G401 (cell line): ENCODE measurements at regions not wholly inside any gene's neighbourhood (a gene's known extent, or its start where the extent isn't known, plus 50 kb on each side); places are given as distances from the start of the nearest gene placed in this dataset.
"Not testable (repeated sequence)": the region's sequence is repeated elsewhere in the genome, so short reads cannot be mapped to it uniquely, and the experiment has no call there.

Source experiments
- DNase-seq: peaks from one replicate; pipeline ENCODE4 v3.0.0-alpha.2; 2015; ENCODE audit warnings: low spot score
- in situ Hi-C: cut with HindIII; loops from 2 replicates; pipeline ENCODE4 v1.10.0; 2016; ENCODE audit warnings: low sequenced_read_pairs, mixed read lengths

DNA sequence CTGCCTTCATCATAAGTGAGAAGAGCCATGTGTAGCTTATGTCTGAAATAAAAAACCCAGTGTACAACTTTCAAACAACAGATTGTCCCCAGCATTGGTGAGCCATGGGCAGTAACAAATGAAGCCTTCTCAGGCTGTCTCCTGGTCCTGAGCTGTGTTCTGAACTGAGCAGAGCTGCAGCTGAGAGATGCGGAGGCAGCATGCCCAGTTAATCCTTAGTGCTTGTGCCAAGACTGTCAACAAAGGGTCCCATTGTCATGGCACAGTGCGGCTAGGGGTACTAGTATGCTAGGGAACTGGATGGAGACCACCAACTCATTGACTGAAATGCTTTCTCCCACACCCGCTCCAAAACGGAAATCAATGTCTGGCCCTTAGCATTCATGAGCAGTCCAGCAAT, 154.3 kb downstream of the RMST start:
- in situ Hi-C loops: no loop called here
- peak; percentile 30 for DNase-seq

DNA sequence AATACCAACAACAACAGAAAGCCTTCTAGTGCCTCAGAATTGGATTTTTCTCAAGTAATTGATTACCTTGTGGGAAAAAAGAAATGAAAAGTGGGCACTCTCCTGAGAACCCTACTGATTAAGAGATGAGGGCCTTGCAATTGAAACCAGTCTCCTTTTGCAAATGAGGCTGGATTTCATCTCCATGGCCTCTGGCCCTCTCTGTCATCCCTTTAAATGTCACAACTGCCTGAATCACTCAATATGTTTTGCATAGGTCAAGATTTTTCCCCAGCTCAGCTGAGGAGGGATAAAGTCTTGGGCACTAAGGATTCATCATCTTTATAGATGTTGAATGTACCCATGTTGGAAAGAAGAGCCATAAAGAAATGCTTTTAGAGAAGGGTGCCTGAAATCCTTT, 166.4 kb downstream of the RMST start:
- in situ Hi-C loops: no loop called here
- no peak for DNase-seq

DNA sequence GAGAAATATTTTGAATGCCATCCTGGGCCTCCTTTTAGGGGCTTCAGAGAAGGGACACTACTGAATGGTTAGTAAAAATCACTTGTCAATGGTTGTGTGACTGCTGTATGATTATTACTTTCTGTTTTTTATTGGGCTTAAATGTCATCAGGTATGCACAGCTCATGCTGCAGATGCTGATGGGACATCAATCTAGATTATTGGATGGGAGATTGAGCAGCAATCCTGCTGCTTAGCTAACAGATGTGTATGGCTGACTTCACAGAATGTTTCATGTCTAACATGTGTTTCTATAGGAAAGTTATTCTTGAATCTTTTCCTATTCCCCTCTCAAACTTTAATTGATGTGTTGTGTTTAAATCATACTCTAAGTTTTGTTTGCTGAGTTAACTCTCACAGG, 166.8 kb downstream of the RMST start:
- no peak for DNase-seq
- in situ Hi-C loops: no loop called here

DNA sequence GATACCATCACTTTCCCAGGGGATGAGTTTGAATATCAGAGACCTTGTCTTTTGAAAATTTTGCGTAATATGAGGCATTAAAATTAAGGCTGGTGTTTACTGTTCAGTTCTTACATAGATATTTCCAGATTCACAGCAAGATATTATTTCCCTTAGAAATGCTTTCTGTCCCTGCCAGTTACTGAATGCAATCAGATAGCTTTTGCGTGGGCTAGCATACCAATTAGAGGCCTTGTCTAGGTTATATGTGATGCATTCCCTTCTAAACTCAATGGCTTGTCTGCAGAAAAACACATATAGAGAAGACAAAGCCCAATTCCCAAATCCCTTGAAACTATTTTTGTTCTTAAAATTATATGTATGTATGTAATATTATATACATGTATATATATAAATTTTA, 167.8 kb downstream of the RMST start:
- in situ Hi-C loops: no loop called here
- no peak for DNase-seq

DNA sequence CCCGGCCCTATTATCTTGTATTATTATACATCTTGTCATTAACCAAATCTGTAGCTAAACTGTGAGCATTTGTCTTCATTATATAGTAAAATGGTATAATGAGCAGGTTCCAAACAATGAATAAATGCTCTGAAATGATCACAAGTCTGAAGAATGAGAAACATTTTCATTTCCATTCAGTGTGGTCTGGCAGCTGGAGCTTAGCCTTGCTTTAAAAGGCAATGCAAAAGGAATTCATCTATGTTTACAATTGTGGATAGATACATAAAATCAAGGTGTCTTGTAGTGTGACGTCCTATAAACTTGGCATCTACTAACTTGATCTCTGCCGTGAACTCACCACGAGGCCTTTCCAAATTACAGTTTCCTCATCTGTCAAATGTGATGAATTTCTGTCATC, 168.3 kb downstream of the RMST start:
- DNase-seq: no peak
- in situ Hi-C loops: no loop called here

DNA sequence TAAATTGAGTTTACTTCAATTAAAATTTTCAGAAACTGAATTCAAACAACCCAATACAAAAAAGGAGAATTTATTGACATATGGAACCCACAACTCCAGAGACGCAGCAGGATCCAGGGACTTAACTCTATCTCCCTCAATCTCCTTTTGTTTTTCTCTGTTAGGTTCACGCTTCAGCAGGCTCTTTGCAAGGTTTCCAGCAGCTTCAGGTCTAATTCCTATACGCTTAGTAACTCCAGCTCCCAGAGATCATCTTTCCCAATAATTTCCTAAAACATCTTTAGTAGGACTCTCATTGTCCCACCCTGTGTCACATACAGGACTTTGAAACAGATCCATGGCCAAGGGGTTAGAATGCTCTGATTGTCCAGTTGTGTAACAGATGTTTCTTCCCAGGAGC, 175.2 kb downstream of the RMST start:
- in situ Hi-C loops: no loop called here

DNA sequence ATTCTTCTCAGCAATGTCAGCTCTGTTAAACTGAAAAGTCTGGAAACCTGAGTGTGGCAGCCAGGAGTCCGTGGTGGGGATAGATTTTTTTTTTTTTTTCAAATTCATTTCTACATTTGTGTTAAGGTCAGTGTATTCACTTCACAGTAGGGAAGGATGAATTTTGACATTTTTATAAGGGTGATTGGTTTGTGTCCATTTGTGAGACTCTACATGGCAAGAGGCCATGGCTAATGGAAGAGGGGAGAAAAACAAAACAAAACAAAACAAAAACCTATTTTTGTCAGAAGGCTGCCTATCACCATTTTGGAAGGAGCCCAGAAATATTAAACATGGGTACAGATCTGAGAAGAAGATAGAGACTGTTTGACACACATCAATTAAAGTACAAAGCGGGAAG, 176.1 kb downstream of the RMST start:
- in situ Hi-C loops: no loop called here
- no peak for DNase-seq

More for the DNA sequence above, 175.2 kb downstream of the RMST start:
- DNase-seq: no peak

DNA sequence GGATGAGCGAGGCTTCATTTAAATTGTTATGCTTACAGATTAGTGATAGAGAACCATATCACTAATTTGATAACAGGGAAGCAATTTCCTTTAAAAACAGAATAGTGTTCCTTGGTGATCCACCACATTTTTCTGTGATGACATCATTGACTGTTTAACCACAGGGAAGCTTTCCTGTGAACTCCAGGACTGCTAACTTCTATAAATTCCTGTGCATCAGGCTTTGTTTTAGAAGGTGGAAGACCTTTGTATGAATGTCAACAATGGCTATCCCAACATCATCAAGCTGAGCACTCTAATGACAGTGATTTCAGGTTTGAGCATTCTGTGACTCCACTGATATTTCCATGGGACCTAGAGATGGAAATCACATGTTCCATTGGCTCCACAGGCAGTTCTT, 177.1 kb downstream of the RMST start:
- in situ Hi-C loops: no loop called here
- no peak for DNase-seq

DNA sequence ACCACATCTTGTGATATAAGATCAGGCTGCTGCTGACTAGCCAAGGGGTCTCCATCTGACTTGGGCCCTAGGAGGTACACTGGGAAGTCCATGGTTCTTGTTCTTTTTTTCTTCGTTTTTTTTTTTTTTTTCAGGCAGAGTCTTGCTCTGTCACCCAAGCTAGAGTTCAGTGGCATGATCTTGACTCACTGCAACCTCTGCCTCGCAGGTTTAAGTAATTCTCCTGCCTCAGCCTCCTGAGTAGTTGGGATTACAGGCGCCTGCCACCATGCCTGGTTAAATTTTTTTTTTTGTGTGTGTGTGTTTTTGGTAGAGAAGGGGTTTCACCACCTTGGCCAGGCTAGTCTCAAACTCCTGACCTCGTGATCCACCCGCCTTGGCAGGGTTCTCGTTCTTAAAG, 178.2 kb downstream of the RMST start:
- DNase-seq: no peak
- in situ Hi-C loops: no loop called here

DNA sequence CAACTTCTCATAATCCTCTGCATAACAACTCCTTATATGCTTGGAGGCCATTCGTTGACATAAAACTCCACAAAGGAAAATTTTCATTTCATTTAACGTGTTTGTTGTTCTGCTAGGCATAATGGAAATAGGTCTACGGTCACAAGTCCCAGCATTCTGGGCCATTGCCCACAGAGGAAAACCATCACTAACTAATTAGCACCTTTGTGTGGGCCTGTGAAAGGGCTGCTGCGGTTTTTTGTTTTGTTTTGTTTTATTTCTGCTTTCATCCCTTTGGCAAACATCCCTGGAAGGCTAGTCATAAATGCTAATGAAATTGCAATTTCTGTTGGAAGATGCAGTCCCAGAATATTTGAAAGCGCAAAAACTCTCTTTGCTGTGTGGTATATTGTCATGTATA, 180.3 kb downstream of the RMST start:
- in situ Hi-C loops: no loop called here
- DNase-seq: no peak

DNA sequence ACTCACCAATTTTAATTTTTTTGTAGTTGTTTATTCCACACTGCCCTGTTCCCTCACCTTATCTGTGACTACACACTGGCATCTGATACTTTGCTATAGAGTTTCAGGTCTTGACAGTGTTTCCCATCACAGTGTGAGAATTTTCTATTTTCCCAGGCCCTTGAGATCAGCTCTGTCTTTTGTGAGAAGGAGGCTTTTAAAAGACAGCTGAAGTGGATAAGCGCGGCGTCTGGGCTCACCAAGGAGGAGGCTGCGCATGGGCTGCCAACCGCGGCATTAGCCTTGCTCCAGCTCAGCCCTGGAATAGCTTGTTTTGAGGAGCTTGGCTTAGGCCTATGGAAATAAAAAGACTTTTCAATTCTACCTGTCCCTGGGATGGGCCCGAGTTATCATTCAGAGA, 181.3 kb downstream of the RMST start:
- DNase-seq: no peak
- in situ Hi-C loops: no loop called here

DNA sequence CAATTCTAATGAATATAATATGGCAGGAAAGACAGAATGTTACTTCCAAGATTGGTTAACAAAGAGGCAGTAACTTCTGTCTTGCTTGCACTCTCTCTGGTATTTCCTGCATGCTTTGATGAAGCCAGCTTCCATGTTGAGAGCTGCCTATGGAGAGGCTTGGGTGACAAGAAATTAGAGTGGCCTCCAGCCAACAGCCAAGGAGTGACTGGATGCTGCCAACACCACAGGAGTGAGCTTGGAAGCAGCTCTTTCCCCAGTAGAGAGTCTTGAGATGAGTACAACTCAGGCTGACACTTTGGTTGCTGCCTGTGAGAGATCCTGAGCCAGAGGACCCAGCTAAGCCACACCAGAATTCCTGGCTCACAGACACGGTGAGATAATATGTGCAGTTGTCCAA, 183.1 kb downstream of the RMST start:
- in situ Hi-C loops: no loop called here
- DNase-seq: no peak

DNA sequence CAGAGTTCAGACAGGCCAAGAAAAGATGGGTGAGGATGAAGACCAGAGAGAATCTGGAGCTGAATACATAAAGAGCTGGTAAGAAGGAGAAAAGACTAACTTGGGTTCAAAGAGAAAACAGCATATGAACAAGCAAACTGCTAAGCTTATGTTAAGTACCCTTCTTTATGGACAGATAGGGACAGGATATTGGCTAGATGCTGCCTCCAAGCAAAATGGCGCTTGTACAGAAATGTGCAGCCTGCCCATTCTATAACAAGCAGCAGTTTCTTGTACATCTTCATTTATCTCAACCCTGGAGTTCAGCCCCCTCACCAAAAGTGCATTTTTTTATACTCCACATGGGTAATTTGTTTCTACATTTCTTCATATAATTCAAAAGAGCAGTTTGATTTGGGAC, 184.5 kb downstream of the RMST start:
- DNase-seq: no peak
- in situ Hi-C loops: no loop called here

DNA sequence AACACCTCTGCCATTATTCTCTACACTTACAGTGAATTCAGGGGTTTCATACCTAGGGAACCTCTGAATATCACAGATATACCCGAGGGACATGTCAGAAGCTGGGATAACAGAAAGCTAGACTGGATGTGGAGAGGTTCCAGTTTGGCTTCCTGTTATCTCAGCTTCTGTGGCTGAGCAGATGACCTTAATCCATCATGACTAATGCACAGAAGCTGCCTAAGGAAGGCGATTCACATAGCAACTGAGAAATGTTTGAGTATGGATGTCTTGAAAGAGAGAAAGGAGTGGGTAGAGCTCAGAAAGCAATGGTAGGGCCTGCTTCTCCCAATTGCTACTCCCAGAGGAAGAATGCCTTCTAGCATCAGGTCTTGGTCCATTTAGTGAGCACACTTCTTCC, 187.6 kb downstream of the RMST start:
- in situ Hi-C loops: no loop called here
- DNase-seq: no peak

DNA sequence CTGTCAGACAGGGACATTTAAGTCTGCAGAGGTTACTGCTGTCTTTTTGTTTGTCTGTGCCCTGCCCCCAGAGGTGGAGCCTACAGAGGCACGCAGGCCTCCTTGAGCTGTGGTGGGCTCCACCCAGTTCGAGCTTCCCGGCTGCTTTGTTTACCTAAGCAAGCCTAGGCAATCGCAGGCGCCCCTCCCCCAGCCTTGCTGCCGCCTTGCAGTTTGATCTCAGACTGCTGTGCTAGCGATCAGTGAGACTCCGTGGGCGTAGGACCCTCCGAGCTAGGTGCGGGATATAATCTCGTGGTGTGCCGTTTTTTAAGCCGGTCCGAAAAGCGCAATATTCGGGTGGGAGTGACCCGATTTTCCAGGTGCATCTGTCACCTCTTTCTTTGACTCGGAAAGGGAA, 193.9 kb downstream of the RMST start:
- in situ Hi-C loops, DNase-seq: not testable (repeated sequence)

DNA sequence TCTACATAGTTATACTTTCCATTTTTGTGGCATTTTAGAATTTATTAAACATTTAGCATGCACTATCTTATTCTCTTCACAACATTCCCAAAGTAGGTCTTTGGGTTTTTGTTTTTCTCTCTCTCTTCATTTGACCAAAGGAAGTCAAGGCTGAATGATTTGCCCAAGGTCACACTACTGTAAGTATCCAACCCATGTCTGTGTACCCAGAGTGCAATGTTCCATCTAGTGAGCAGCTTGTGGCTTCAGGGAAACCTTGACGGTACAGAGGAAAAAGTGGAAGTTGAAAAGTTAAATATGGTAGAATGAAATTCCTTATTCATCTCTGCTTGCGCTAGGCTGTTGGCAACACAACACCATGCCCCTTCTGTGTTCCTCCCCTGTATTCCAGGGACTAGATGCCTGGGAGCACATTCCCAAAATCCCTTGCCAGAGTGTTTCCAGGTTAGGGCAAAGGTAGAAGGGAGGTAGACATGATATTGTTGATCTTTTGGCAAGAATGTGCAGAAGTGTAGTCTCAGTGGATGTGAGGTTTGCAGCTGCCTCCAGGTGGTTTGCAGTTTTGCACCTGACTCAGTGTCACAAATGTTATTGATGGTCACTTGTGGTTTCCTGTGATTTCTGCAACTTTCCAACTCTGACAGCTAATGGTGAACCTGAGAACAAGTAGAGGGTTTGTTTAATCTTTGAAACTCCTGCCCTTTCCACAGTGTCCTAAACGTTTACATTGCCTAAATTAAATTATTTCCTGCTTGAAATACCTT, 196.7 kb downstream of the RMST start:
- in situ Hi-C loops: no loop called here

DNA sequence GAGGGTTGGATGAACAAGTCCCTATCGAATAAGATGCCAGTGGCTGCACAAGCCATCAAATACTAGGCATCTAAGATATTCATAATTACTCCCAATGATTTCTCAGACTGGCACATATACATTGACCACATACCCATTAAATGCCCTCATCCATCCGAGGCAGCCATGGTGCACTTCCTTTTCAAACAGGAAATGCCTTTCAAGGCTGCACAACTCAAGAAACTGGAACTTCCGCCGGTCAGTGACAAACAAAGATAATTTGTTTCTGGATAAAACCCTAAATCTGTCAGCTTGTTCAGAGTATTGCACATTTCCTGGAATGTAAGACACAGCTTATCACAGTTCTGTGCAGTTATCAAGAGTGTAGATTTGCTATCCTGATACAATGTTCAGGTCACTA, 203.7 kb downstream of the RMST start:
- in situ Hi-C loops: no loop called here
- DNase-seq: no peak

More for the DNA sequence above, 196.7 kb downstream of the RMST start:
- DNase-seq: no peak

DNA sequence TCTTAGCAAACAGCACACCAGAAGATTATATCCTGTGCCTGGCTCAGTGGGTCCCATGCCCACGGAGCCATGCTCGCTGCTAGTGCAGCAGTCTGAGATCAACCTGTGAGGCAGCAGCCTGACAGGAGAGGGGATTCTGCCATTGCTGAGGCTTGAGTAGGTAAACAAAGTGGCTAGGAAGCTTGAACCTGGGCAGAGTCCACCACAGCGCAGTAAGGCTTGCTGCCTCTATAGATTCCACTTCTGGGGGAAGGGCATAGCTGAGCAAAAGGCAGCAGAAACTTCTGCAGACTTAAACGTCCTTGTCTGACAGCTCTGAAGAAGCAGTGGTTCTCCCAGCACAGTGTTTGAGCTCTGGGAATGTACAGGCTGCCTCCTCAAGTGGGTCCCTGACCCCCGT, 210.3 kb downstream of the RMST start:
- no peak for DNase-seq
- in situ Hi-C loops: no loop called here

DNA sequence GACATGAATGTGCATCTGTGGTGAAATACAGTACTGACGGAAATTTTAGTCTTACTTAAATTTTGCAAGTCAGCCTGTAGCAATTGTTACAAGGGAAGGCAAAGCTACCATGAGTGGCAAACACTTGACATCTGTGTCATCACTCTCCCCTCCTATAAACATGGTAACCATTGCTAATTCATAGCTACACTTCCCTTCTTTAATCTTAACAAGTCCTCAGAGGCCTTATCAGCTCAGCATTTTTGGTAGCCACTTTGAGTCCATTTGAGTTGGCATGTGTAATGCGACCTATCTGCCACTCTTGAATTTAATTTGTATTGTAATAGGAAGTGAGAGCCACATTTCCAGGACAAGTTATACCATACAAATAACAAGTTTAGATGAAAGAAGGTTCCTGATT, 218.1 kb downstream of the RMST start:
- in situ Hi-C loops: no loop called here

DNA sequence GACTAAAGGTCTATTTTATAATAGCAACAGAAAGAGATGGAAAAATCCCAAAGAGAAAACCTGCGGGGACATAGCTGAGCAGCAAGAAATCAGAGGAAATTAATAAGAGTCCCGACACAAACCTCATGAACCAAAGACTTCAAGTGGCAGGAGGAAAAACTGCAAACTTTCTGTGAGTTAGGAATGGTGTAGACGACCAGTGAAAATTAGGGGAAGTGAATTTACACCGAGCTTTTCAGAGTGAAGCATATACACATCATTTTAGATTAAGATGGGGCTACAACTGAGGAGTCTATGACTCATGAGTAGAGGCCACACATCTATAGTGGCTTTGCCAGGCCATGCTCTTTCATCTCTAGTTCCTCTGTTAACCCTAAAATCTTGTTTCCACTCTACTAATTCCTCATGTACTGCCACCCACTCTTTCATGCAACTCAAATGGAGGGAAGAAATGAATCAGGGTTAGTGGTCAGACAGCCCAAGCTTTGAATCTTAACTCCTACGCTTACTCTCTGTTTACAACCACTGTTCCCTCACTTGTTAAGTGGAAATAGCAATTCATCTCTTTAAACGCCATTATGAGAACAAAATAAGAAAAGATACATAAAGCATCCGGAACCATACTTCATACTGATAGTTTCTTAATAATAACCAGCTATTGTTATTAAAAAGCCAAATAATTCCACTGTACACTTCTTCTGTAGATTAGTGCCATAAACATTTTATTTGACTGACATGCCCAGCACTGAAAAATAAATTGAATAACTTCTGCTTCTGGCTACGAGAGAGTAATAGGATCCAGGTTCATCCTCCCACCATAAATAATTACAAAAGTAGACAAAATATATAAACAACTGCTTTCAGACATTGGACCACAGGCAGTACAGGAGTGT, 219.3 kb downstream of the RMST start:
- in situ Hi-C loops: no loop called here
- no peak for DNase-seq

More for the DNA sequence above, 218.1 kb downstream of the RMST start:
- DNase-seq: no peak

DNA sequence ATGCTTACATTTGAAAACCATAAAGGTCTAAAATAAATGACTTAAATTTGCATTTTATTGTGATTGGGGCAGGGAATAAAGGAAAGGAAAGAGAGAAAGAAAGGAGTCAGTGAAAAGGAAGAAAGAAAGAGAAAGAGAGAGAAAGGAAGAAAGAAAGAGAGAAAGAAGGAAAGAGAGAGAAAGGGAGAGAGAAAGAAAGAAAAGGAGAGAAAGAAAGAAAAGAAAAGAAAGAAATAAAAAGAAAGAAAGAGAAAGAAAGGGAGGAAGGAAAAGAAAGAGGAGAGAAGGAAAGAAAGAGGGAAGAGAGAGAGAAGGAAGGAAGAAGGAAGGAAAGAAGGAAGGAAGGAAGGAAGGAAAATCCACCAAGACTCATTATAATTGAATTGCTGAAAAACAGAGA, 222.8 kb downstream of the RMST start:
- in situ Hi-C loops: no loop called here
- DNase-seq: no peak
